GM12878 (cell line): ENCODE measurements at regions not wholly inside any gene's neighbourhood (a gene's known extent, or its start where the extent isn't known, plus 50 kb on each side); places are given as distances from the start of the nearest gene placed in this dataset.

ENCODE experiments used
- ATAC-seq: fragments of 200-7000 bp; cut with Tn5 transposase; 3 replicates; pipeline ENCODE4 v1.9.1; 2020; ENCODE audit warnings: mild to moderate bottlenecking, moderate library complexity
- BruUV-seq: library from RNA; stranded (reverse); fragments of 400-500 nt; replicated peaks from 2 replicates; lab custom pipeline; 2021; lab: Mats Ljungman, UMichigan
- CTCF ChIA-PET: fragments of 300-600 bp; sonication (Branson Sonifier 250); formaldehyde crosslinking; extraction: SDS; loops from one replicate; lab custom pipeline; 2021; ENCODE audit warnings: inconsistent platforms; lab: Yijun Ruan, JAX
- POLR2A ChIA-PET: fragments of 350-600 bp; formaldehyde crosslinking; extraction: SDS; loops from one replicate; lab custom pipeline; 2021; ENCODE audit warnings: inconsistent platforms; lab: Charles Lee
- RAD21 ChIA-PET: fragments of 300-600 bp; sonication (Branson Sonifier 250); formaldehyde crosslinking; loops from one replicate; lab custom pipeline; 2023; ENCODE audit warnings: antibody characterized with exemption; ENCODE audit not compliant: unreplicated experiment; lab: Charles Lee
- SMC1A ChIA-PET: fragments of 300-600 bp; sonication (Branson Sonifier 250); formaldehyde crosslinking; loops from one replicate; lab custom pipeline; 2023; ENCODE audit not compliant: unreplicated experiment, uncharacterized antibody; lab: Charles Lee
- DNase-seq: peaks from one replicate; pipeline ENCODE4 v3.0.0-alpha.2; 2011; ENCODE audit warnings: low read depth, low spot score
- FAIRE-seq: peaks from 3 replicates; lab custom pipeline; 2011; peaks lifted over from hg19 to GRCh38; lab: Jason Lieb, UNC
- H2AFZ ChIP-seq: 2 replicates; pipeline ENCODE4 v1.6.0; 2011; ENCODE audit warnings: low read depth, low read length, control low read depth; ENCODE audit not compliant: control insufficient read depth
- H3K27ac ChIP-seq: 2 replicates; pipeline ENCODE4 v1.5.1; 2011; ENCODE audit warnings: control low read depth; ENCODE audit not compliant: control insufficient read depth, insufficient read depth
- H3K27me3 ChIP-seq, 2 experiments: replicated peaks in 1 of 2; 2 replicates each; pipeline versions ENCODE4 v1.6.0 to v1.6.1; 2011; ENCODE audit warnings: low read length in 1 of 2; ENCODE audit not compliant: control insufficient read depth in 2 of 2, insufficient read depth in 2 of 2
- H3K36me3 ChIP-seq, 2 experiments: 2 replicates each; pipeline ENCODE4 v1.5.1; 2011; ENCODE audit warnings: low read length in 1 of 2; ENCODE audit not compliant: control insufficient read depth in 2 of 2, insufficient read depth in 2 of 2
- H3K4me1 ChIP-seq: 2 replicates; pipeline ENCODE4 v1.6.1; 2011; ENCODE audit warnings: mild to moderate bottlenecking, low read length, moderate library complexity, mixed read lengths; ENCODE audit not compliant: control insufficient read depth, insufficient read depth
- H3K4me2 ChIP-seq: 2 replicates; pipeline ENCODE4 v1.6.0; 2011; ENCODE audit warnings: control low read depth; ENCODE audit not compliant: control insufficient read depth, insufficient read depth
- H3K4me3 ChIP-seq: fragments of 200-600 bp; sonication (generic); 2 replicates; pipeline ENCODE4 v1.5.1; 2016
- H3K79me2 ChIP-seq: 2 replicates; pipeline ENCODE4 v1.6.0; 2011; ENCODE audit warnings: low read length; ENCODE audit not compliant: control insufficient read depth, insufficient read depth
- H3K9ac ChIP-seq: 2 replicates; pipeline ENCODE4 v1.8.0; 2011; ENCODE audit warnings: low read length, control low read depth, mixed read lengths; ENCODE audit not compliant: control insufficient read depth, insufficient read depth
- H3K9me3 ChIP-seq: replicated peaks from 3 replicates; pipeline ENCODE4 v1.5.1; 2011; ENCODE audit warnings: mild to moderate bottlenecking, low read length; ENCODE audit not compliant: control insufficient read depth, insufficient read depth
- H4K20me1 ChIP-seq: 2 replicates; pipeline ENCODE4 v1.6.0; 2011; ENCODE audit not compliant: control insufficient read depth, insufficient read depth
- EED ChIP-seq: sonication (generic); IDR thresholded peaks from 2 replicates; pipeline ENCODE4 v1.6.1; 2016; ENCODE audit warnings: antibody characterized with exemption, low read depth
- FOXM1 ChIP-seq: IDR thresholded peaks from 2 replicates; pipeline ENCODE4 v1.6.1; 2012; ENCODE audit warnings: low read depth, mild to moderate bottlenecking, inconsistent platforms, low read length, moderate library complexity
- HDAC2 ChIP-seq: fragments of 200-600 bp; sonication (generic); IDR thresholded peaks from 2 replicates; pipeline ENCODE4 v1.6.1; 2017
- JUND ChIP-seq: IDR thresholded peaks from 2 replicates; pipeline ENCODE4 v1.6.1; 2012; ENCODE audit warnings: low read depth, mild to moderate bottlenecking, low read length, improper control_type of control experiment, moderate library complexity
- MLLT1 ChIP-seq: fragments of 450-650 bp; IDR thresholded peaks from 2 replicates; pipeline ENCODE4 v1.6.1; 2016; ENCODE audit warnings: mild to moderate bottlenecking
- PRDM15 ChIP-seq: fragments of 450-650 bp; formaldehyde crosslinking; IDR thresholded peaks from 2 replicates; pipeline ENCODE4 v1.4.0; 2020; ENCODE audit warnings: mild to moderate bottlenecking, moderate library complexity
- ZBTB40 ChIP-seq: fragments of 450-650 bp; IDR thresholded peaks from 2 replicates; pipeline ENCODE4 v1.6.1; 2016; ENCODE audit warnings: mild to moderate bottlenecking, moderate library complexity, borderline replicate concordance
- WGBS: methylation state at CpG from one replicate; pipeline ENCODE4 v1.1.6; 2016; ENCODE audit warnings: low lambda C conversion rate; ENCODE audit not compliant: insufficient replicate concordance, insufficient coverage; ENCODE audit errors: missing lambda C conversion rate; 5-methylcytosine and 5-hydroxymethylcytosine counted together
- in situ Hi-C: fragments of 300-500 bp; cut with MboI; formaldehyde crosslinking; loops from 9 replicates; pipeline ENCODE4 v1.14.3; 2018; ENCODE audit warnings: mixed read lengths
- intact Hi-C: fragments of 100-400 bp; cut with micrococcal nuclease; formaldehyde crosslinking; loops from one replicate; pipeline ENCODE4 v1.14.2; 2022; ENCODE audit not compliant: unreplicated experiment

GRCh38 chr5:58016877-58017276 is 443.0 kb downstream of the PLK2 start:
- ChIA-PET RAD21 (no interaction called here), SMC1A (interaction anchor here (0.6 kb wide), 1 partner anchor 193 kb away, joined by 3 read pairs; no protein-coding TSS in a partner anchor), POLR2A (no interaction called here), CTCF (no interaction called here)
- FAIRE-seq (no peak), ATAC-seq (no peak), DNase-seq (no peak)
- TF ChIP-seq EED (no peak), MLLT1 (no peak), HDAC2 (no peak), PRDM15 (CRISPR knock-in tag) (no peak), JUND (no peak), FOXM1 (no peak), ZBTB40 (no peak)
- no peak overlapping the region for H3K27ac ChIP-seq
- H3K9ac ChIP-seq = no peak overlapping the region
- H3K4me3 ChIP-seq = no peak overlapping the region
- no peaks in the 10 kb centered on the region for H3K9me3 ChIP-seq
- H3K79me2 ChIP-seq = no peaks in the 10 kb centered on the region
- no peak overlapping the region for H3K4me2 ChIP-seq
- in situ Hi-C loops (no loop called here), intact Hi-C loops (no loop called here)
- H3K36me3 ChIP-seq = no peaks in the 10 kb centered on the region
- 0% methylated on average over 2 of the region's 2 CpGs for WGBS
- no peak overlapping the region for H2AFZ ChIP-seq
- H3K4me1 ChIP-seq = no peaks in the 10 kb centered on the region
- no TSS peak for BruUV-seq
- H3K27me3 ChIP-seq = no peaks in the 10 kb centered on the region; a peak in 1 of 4 replicates
- no peaks in the 10 kb centered on the region for H4K20me1 ChIP-seq
